Uterus (tissue), 2 donors: ENCODE measurements at regions not wholly inside any gene's neighbourhood (a gene's known extent, or its start where the extent isn't known, plus 50 kb on each side); places are given as distances from the start of the nearest gene placed in this dataset.

ENCODE experiments used
- CTCF ChIP-seq, 4 experiments: fragments of 200-600 bp in 2 of 4; fragments of 450-650 bp in 2 of 4; sonication (generic) in 2 of 4; IDR thresholded peaks; one replicate each; pipeline ENCODE4 v1.5.1; 2016 to 2019; ENCODE audit warnings: antibody characterized with exemption in 4 of 4, mild to moderate bottlenecking in 2 of 4, moderate library complexity in 1 of 4
- POLR2A ChIP-seq, 2 donors: fragments of 450-650 bp; IDR thresholded peaks; one replicate each; pipeline ENCODE4 v1.6.1; 2016; ENCODE audit warnings: antibody characterized with exemption in 2 of 2, mild to moderate bottlenecking in 1 of 2, moderate library complexity in 1 of 2

- no peak for TF ChIP-seq CTCF (IDR thresholded peaks at IDR 0.05)
- no peak for TF ChIP-seq POLR2A (IDR thresholded peaks at IDR 0.05)
Measured at GRCh38 chr18:77879829-77880228, 630.2 kb downstream of the GALR1 start.
